Neuron (in vitro differentiated cells): ENCODE measurements at regions not wholly inside any gene's neighbourhood (a gene's known extent, or its start where the extent isn't known, plus 50 kb on each side); places are given as distances from the start of the nearest gene placed in this dataset.

ENCODE experiments used
- H2AFZ ChIP-seq: one replicate; pipeline ENCODE4 v1.6.1; 2013; ENCODE audit warnings: low read depth, mild to moderate bottlenecking, inconsistent platforms, low read length, moderate library complexity
- H3K27me3 ChIP-seq: one replicate; pipeline ENCODE4 v1.6.1; 2013; ENCODE audit warnings: low read length; ENCODE audit not compliant: insufficient read depth
- H3K36me3 ChIP-seq: one replicate; pipeline ENCODE4 v1.6.1; 2013; ENCODE audit warnings: low read length; ENCODE audit not compliant: insufficient read depth
- H3K4me1 ChIP-seq: one replicate; pipeline ENCODE4 v1.6.1; 2013; ENCODE audit warnings: low read length; ENCODE audit not compliant: insufficient read depth
- H3K4me3 ChIP-seq: 2 replicates; pipeline ENCODE4 v1.5.1; 2013; ENCODE audit warnings: mild to moderate bottlenecking, low read length, moderate library complexity
- H3K9me3 ChIP-seq: one replicate; pipeline ENCODE4 v1.6.1; 2013; ENCODE audit warnings: low read length

GRCh38 chr7:7131273-7131672 lies 51.1 kb upstream of the C1GALT1 start:
- no peak overlapping the region for H3K4me3 ChIP-seq
- no peaks in the 10 kb centered on the region for H3K9me3 ChIP-seq
- H3K27me3 ChIP-seq = no peaks in the 10 kb centered on the region
- no peaks in the 10 kb centered on the region for H3K36me3 ChIP-seq
- no peak overlapping the region for H2AFZ ChIP-seq
- no peaks in the 10 kb centered on the region for H3K4me1 ChIP-seq
